ENCODE measurements at regions not wholly inside any gene's neighbourhood (a gene's known extent, or its start where the extent isn't known, plus 50 kb on each side); places are given as distances from the start of the nearest gene placed in this dataset.

DNA sequence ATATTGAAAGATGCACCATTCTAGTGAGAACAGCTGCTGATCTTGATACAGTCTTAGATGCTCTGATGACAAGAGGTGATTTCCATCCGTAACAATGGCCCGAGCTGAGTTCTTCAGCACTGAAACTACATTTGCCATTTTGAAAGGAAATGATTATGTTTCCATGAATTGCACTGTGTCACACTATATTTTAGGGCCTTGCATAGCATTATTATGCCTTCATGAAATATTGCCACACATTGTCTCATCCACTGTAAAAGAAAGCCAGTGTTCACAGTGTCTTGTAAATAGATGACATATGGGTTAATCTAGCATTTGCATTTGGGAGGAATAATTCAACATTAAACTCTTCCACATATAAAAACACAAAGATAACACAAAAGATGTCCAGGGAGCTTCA, 438.3 kb upstream of the PSMD7 start:
- Mint-ChIP-seq H3K27me3 (peaks cover 0 to 2% of the 10 kb centered on the region in 2 donors), H3K4me3 (no peak overlapping the region), H3K27ac (no peak overlapping the region), H3K4me1 (no peaks in the 10 kb centered on the region), H3K9me3 (peaks cover 0 to 4% (median 0%) of the 10 kb centered on the region in 8 donors), H3K36me3 (no peaks in the 10 kb centered on the region)
- intact Hi-C loops (cut with micrococcal nuclease): no loop called here
- Histone ChIP-seq H3K36me3 (ENCODE audit: insufficient read depth, low read length) (no peaks in the 10 kb centered on the region), H3K27me3 (ENCODE audit: insufficient read depth, low read length) (no peaks in the 10 kb centered on the region), H3K9me3 (ENCODE audit: control insufficient read depth in 1 of 2, low read length in 2 of 2) (no peaks in the 10 kb centered on the region), H3K27ac (ENCODE audit: low read depth, low read length) (no peak overlapping the region), H3K4me1 (ENCODE audit: insufficient read depth, low read length) (no peaks in the 10 kb centered on the region), H3K4me3 (ENCODE audit: low read length in 2 of 2) (no peak overlapping the region)
- ChIA-PET CTCF (ENCODE audit: partially characterized antibody) (no interaction called here), POLR2A (ENCODE audit: partially characterized antibody) (no interaction called here)
- DNase-seq: no peak

DNA sequence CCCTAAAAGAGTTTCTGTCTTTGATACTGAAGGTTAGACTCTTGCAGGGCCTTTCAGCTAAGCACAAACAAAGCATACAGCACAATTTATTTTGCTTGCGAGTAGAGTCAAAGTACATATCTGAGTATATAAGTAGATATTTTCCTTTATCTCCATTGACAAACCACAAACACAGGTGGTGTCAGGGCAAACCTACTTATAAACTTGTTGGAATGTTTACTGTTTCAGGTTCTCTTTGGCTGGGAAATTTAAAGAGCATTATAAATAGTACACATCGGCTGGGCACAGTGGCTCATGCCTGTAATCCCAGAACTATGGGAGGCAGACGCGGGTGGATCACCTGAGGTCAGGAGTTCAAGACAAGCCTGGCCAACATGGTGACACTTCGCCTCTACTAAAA, 442.6 kb upstream of the PSMD7 start:
- DNase-seq: no peak
- POLR2A ChIA-PET (ENCODE audit: partially characterized antibody): no interaction called here
- H3K36me3 Mint-ChIP-seq: no peaks in the 10 kb centered on the region
- H3K27me3 ChIP-seq (ENCODE audit: insufficient read depth, low read length): no peaks in the 10 kb centered on the region
- no peaks in the 10 kb centered on the region for H3K36me3 ChIP-seq (ENCODE audit: insufficient read depth, low read length)
- intact Hi-C loops (cut with micrococcal nuclease): no loop called here
- peaks cover 0 to 4% (median 0%) of the 10 kb centered on the region in 8 donors for H3K9me3 Mint-ChIP-seq
- CTCF ChIA-PET (ENCODE audit: partially characterized antibody): no interaction called here
- H3K9me3 ChIP-seq (ENCODE audit: control insufficient read depth in 1 of 2, low read length in 2 of 2): peaks cover 0 to 3% of the 10 kb centered on the region in 2 donors
- H3K4me1 ChIP-seq (ENCODE audit: insufficient read depth, low read length): no peaks in the 10 kb centered on the region
- H3K27me3 Mint-ChIP-seq: peaks cover 0 to 2% of the 10 kb centered on the region in 2 donors
- H3K4me3 Mint-ChIP-seq: no peak overlapping the region
- no peaks in the 10 kb centered on the region for H3K4me1 Mint-ChIP-seq
- H3K27ac ChIP-seq (ENCODE audit: low read depth, low read length): no peak overlapping the region
- H3K4me3 ChIP-seq (ENCODE audit: low read length in 2 of 2): no peak overlapping the region
- H3K27ac Mint-ChIP-seq: no peak overlapping the region

DNA sequence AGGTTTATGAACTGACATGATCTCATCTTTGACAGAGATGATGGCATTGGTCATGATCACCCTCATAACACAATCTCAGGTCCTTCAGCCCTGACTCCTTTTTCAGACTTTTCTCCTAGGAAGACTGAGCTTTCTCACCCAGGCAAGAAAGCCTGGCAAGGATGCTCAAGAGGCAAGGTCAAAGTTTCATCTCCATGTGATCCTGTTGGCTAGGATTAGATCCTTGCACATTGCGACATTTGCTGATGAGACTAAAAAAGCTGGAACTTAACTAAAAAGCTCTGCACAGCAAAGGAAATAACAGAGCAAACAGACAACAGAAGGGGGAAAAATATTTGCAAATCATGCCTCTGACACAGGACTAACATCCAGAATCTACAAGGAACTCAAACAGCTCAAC, 444.1 kb upstream of the PSMD7 start:
- no peaks in the 10 kb centered on the region for H3K36me3 Mint-ChIP-seq
- Histone ChIP-seq H3K36me3 (ENCODE audit: insufficient read depth, low read length) (no peaks in the 10 kb centered on the region), H3K27me3 (ENCODE audit: insufficient read depth, low read length) (no peaks in the 10 kb centered on the region), H3K9me3 (ENCODE audit: control insufficient read depth in 1 of 2, low read length in 2 of 2) (peaks cover 0 to 3% of the 10 kb centered on the region in 2 donors), H3K4me1 (ENCODE audit: insufficient read depth, low read length) (no peaks in the 10 kb centered on the region), H3K4me3 (ENCODE audit: low read length in 2 of 2) (no peak overlapping the region), H3K27ac (ENCODE audit: low read depth, low read length) (no peak overlapping the region)
- ChIA-PET POLR2A (ENCODE audit: partially characterized antibody) (no interaction called here), CTCF (ENCODE audit: partially characterized antibody) (no interaction called here)
- H3K27ac Mint-ChIP-seq: no peak overlapping the region
- intact Hi-C loops (cut with micrococcal nuclease): no loop called here
- H3K9me3 Mint-ChIP-seq: peaks cover 0 to 4% (median 0%) of the 10 kb centered on the region in 8 donors
- no peak for DNase-seq
- H3K27me3 Mint-ChIP-seq: peaks cover 0 to 2% of the 10 kb centered on the region in 2 donors
- H3K4me1 Mint-ChIP-seq: no peaks in the 10 kb centered on the region
- H3K4me3 Mint-ChIP-seq: no peak overlapping the region

DNA sequence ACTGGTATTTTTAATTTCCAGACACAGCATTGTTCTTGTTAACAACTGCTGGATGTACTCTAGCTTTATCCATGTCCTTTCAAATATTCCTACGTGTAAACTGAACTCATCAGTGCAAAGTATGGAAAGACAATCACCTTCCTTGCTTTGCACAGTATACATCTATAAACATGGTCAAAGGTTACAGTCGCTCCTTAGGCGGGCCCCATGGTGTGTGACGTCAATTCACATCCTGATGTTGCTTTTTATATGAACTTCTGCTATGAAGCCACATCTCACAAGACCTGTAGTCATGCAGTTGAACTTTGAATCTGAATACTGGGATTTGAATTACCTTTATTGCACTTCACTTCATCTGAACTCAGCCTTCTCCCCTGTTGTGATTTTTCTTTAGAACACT, 447.6 kb upstream of the PSMD7 start:
- CTCF ChIA-PET (ENCODE audit: partially characterized antibody): no interaction called here

DNA sequence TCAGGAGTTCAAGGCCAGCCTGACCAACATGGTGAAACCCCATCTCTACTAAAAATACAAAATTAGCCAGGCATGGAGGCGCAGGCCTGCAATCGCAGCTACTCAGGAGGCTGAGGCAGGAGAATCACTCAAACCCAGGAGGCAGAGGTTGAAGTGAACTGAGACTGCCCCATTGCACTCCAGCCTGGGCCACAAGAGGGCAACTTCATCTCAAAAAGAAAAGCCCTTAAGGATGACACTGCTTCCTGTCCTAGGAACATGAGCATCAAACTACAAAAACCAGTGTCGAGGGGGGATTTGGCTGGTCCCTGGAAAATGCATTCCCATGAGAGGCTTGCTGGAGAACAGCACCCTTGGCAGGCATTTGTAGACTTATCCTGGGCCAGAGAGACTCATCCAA, 449.5 kb upstream of the PSMD7 start:
- ChIA-PET POLR2A (ENCODE audit: partially characterized antibody) (no interaction called here), CTCF (ENCODE audit: partially characterized antibody) (no interaction called here)
- Histone ChIP-seq H3K4me3 (ENCODE audit: low read length in 2 of 2) (no peak overlapping the region), H3K27me3 (ENCODE audit: insufficient read depth, low read length) (no peaks in the 10 kb centered on the region), H3K9me3 (ENCODE audit: control insufficient read depth in 1 of 2, low read length in 2 of 2) (peaks cover 0 to 3% of the 10 kb centered on the region in 2 donors), H3K27ac (ENCODE audit: low read depth, low read length) (no peak overlapping the region), H3K4me1 (ENCODE audit: insufficient read depth, low read length) (no peaks in the 10 kb centered on the region), H3K36me3 (ENCODE audit: insufficient read depth, low read length) (no peaks in the 10 kb centered on the region)
- DNase-seq: no peak
- H3K36me3 Mint-ChIP-seq: no peaks in the 10 kb centered on the region
- H3K4me1 Mint-ChIP-seq: no peaks in the 10 kb centered on the region
- H3K4me3 Mint-ChIP-seq: no peak overlapping the region
- H3K9me3 Mint-ChIP-seq: peaks cover 0 to 6% (median 2%) of the 10 kb centered on the region in 8 donors
- no peak overlapping the region for H3K27ac Mint-ChIP-seq
- intact Hi-C loops (cut with micrococcal nuclease): no loop called here
- H3K27me3 Mint-ChIP-seq: no peaks in the 10 kb centered on the region

More for the DNA sequence above, 447.6 kb upstream of the PSMD7 start:
- peaks cover 0 to 6% (median 2%) of the 10 kb centered on the region in 8 donors for H3K9me3 Mint-ChIP-seq
- no peak for DNase-seq
- H3K27me3 ChIP-seq (ENCODE audit: insufficient read depth, low read length): no peaks in the 10 kb centered on the region
- H3K9me3 ChIP-seq (ENCODE audit: control insufficient read depth in 1 of 2, low read length in 2 of 2): peaks cover 0 to 3% of the 10 kb centered on the region in 2 donors
- H3K36me3 Mint-ChIP-seq: no peaks in the 10 kb centered on the region
- intact Hi-C loops (cut with micrococcal nuclease): no loop called here
- no peaks in the 10 kb centered on the region for H3K36me3 ChIP-seq (ENCODE audit: insufficient read depth, low read length)
- no peak overlapping the region for H3K27ac ChIP-seq (ENCODE audit: low read depth, low read length)
- POLR2A ChIA-PET (ENCODE audit: partially characterized antibody): no interaction called here
- no peak overlapping the region for H3K4me3 ChIP-seq (ENCODE audit: low read length in 2 of 2)
- H3K4me1 ChIP-seq (ENCODE audit: insufficient read depth, low read length): no peaks in the 10 kb centered on the region
- H3K4me3 Mint-ChIP-seq: no peak overlapping the region
- no peaks in the 10 kb centered on the region for H3K4me1 Mint-ChIP-seq
- no peaks in the 10 kb centered on the region for H3K27me3 Mint-ChIP-seq
- H3K27ac Mint-ChIP-seq: no peak overlapping the region

DNA sequence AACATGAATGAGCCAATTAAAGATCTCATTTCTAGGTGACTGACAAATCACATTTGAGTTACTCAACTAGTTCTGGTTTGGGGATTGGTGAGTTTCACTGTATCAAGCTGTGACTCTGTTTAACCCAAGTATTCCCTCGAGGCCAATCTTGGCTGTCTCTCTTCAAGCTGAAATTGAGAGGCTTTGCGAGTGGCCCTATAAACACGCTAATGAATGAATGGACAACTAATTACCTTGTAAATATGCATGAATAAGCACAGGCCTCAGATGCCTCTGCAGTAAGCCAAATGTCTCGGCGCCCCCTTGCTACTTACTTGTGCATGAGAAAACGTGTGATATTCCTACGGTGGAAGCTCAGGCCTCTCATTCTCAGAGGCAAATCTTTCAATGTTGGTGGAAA, 450.3 kb upstream of the PSMD7 start:
- intact Hi-C loops (cut with micrococcal nuclease): no loop called here
- Histone ChIP-seq H3K27ac (ENCODE audit: low read depth, low read length) (no peak overlapping the region), H3K4me3 (ENCODE audit: low read length in 2 of 2) (no peak overlapping the region), H3K9me3 (ENCODE audit: control insufficient read depth in 1 of 2, low read length in 2 of 2) (peaks cover 0 to 3% of the 10 kb centered on the region in 2 donors), H3K36me3 (ENCODE audit: insufficient read depth, low read length) (no peaks in the 10 kb centered on the region), H3K27me3 (ENCODE audit: insufficient read depth, low read length) (no peaks in the 10 kb centered on the region), H3K4me1 (ENCODE audit: insufficient read depth, low read length) (no peaks in the 10 kb centered on the region)
- ChIA-PET POLR2A (ENCODE audit: partially characterized antibody) (no interaction called here), CTCF (ENCODE audit: partially characterized antibody) (no interaction called here)
- Mint-ChIP-seq H3K4me1 (no peaks in the 10 kb centered on the region), H3K4me3 (no peak overlapping the region), H3K27me3 (no peaks in the 10 kb centered on the region), H3K36me3 (no peaks in the 10 kb centered on the region), H3K27ac (no peak overlapping the region), H3K9me3 (peaks cover 0 to 6% (median 2%) of the 10 kb centered on the region in 8 donors)
- DNase-seq: no peak

DNA sequence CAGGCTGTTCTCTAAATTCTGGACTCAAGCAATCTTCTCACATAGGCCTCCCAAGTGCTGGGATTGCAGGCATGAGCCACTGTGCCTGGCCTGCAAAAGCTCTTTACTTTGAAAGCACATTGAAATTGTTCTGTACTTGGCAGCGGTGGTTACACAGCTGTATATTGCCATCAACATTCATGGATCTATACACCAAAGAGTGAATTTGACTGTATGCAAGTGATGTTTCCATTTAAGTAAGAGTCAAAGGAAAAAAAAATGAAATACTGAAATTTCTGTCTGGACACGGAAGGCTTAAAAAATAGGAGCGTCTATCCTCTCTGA, 450.6 kb upstream of the PSMD7 start:
- H3K4me3 Mint-ChIP-seq: no peak overlapping the region
- H3K36me3 Mint-ChIP-seq: no peaks in the 10 kb centered on the region
- no peak overlapping the region for H3K27ac ChIP-seq (ENCODE audit: low read depth, low read length)
- peaks cover 0 to 6% (median 2%) of the 10 kb centered on the region in 8 donors for H3K9me3 Mint-ChIP-seq
- H3K27me3 Mint-ChIP-seq: no peaks in the 10 kb centered on the region
- ChIA-PET CTCF (ENCODE audit: partially characterized antibody) (no interaction called here), POLR2A (ENCODE audit: partially characterized antibody) (no interaction called here)
- intact Hi-C loops (cut with micrococcal nuclease): no loop called here
- H3K4me1 Mint-ChIP-seq: no peaks in the 10 kb centered on the region
- no peak overlapping the region for H3K27ac Mint-ChIP-seq
- no peaks in the 10 kb centered on the region for H3K36me3 ChIP-seq (ENCODE audit: insufficient read depth, low read length)
- no peak overlapping the region for H3K4me3 ChIP-seq (ENCODE audit: low read length in 2 of 2)
- peaks cover 0 to 3% of the 10 kb centered on the region in 2 donors for H3K9me3 ChIP-seq (ENCODE audit: control insufficient read depth in 1 of 2, low read length in 2 of 2)
- H3K27me3 ChIP-seq (ENCODE audit: insufficient read depth, low read length): no peaks in the 10 kb centered on the region
- no peak for DNase-seq
- H3K4me1 ChIP-seq (ENCODE audit: insufficient read depth, low read length): no peaks in the 10 kb centered on the region

DNA sequence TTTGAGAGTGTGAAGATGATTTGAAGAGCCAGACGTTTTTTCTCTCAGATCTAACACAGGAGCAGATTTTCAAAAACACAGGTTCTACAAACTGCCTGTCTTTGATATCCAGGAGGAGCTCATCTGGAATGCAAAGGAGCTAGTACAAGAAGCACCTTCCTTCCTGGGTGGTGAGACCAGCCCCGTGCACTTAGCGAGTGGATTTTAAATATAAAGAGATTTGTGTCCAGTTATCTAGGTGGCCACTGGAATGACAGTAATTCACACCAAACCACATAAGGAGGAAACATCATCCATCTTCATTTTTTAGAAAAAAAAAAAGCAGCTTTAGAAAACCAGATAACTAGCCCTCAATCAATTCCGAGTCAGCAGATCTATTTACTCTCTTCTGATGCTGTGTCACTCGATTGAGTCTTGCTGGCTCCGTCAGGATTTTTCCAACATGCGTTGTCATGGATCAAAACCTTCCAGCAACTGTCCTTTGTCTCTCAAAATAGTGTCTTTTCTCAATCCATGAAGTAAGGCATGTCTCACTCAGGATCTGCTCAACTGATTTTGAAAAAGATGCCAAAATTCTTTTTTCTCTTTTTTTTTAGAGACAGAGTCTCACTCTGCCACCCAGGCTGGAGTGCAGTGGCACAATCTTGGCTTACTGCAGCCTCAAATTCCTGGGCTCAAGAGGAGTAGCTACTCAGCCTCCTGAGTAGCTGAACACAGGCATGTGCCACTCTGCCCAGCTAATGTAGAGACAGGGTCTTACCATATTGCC, 451.2 kb upstream of the PSMD7 start:
- no peak for DNase-seq

More for the DNA sequence above, 451.2 kb upstream of the PSMD7 start:
- H3K4me3 ChIP-seq (ENCODE audit: low read length in 2 of 2): no peak overlapping the region
- H3K27me3 Mint-ChIP-seq: no peaks in the 10 kb centered on the region
- H3K36me3 ChIP-seq (ENCODE audit: insufficient read depth, low read length): no peaks in the 10 kb centered on the region
- H3K9me3 ChIP-seq (ENCODE audit: control insufficient read depth in 1 of 2, low read length in 2 of 2): peaks cover 0 to 3% of the 10 kb centered on the region in 2 donors
- intact Hi-C loops (cut with micrococcal nuclease): no loop called here
- ChIA-PET CTCF (ENCODE audit: partially characterized antibody) (no interaction called here), POLR2A (ENCODE audit: partially characterized antibody) (no interaction called here)
- H3K9me3 Mint-ChIP-seq: peaks cover 0 to 6% (median 2%) of the 10 kb centered on the region in 8 donors
- H3K27me3 ChIP-seq (ENCODE audit: insufficient read depth, low read length): no peaks in the 10 kb centered on the region
- no peak overlapping the region for H3K4me3 Mint-ChIP-seq
- H3K4me1 Mint-ChIP-seq: no peaks in the 10 kb centered on the region
- H3K36me3 Mint-ChIP-seq: no peaks in the 10 kb centered on the region
- H3K4me1 ChIP-seq (ENCODE audit: insufficient read depth, low read length): no peaks in the 10 kb centered on the region
- no peak overlapping the region for H3K27ac Mint-ChIP-seq
- H3K27ac ChIP-seq (ENCODE audit: low read depth, low read length): no peak overlapping the region
